ENCODE measurements at regions not wholly inside any gene's neighbourhood (a gene's known extent, or its start where the extent isn't known, plus 50 kb on each side); places are given as distances from the start of the nearest gene placed in this dataset.
"Not testable (repeated sequence)": the region's sequence is repeated elsewhere in the genome, so short reads cannot be mapped to it uniquely, and the experiment has no call there.

- Mint-ChIP-seq H3K9me3 (peaks cover 2% of the 10 kb centered on the region), H3K36me3 (no peaks in the 10 kb centered on the region), H3K4me1 (no peaks in the 10 kb centered on the region), H3K4me3 (no peak overlapping the region), H3K27me3 (ENCODE audit: low read depth) (no peaks in the 10 kb centered on the region), H3K27ac (no peak overlapping the region)
- no peak for DNase-seq (ENCODE audit: low spot score in 2 of 2, unreplicated experiment in 2 of 2)
- TF ChIP-seq, protein P1, sequence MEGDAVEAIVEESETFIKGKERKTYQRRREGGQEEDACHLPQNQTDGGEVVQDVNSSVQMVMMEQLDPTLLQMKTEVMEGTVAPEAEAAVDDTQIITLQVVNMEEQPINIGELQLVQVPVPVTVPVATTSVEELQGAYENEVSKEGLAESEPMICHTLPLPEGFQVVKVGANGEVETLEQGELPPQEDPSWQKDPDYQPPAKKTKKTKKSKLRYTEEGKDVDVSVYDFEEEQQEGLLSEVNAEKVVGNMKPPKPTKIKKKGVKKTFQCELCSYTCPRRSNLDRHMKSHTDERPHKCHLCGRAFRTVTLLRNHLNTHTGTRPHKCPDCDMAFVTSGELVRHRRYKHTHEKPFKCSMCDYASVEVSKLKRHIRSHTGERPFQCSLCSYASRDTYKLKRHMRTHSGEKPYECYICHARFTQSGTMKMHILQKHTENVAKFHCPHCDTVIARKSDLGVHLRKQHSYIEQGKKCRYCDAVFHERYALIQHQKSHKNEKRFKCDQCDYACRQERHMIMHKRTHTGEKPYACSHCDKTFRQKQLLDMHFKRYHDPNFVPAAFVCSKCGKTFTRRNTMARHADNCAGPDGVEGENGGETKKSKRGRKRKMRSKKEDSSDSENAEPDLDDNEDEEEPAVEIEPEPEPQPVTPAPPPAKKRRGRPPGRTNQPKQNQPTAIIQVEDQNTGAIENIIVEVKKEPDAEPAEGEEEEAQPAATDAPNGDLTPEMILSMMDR (IDR thresholded peaks at IDR 0.05; ENCODE audit: unreplicated experiment): no peak
These were observed 175.6 kb upstream of the CCNG1 start for GRCh38 chr5:163261647-163262269.

DNA sequence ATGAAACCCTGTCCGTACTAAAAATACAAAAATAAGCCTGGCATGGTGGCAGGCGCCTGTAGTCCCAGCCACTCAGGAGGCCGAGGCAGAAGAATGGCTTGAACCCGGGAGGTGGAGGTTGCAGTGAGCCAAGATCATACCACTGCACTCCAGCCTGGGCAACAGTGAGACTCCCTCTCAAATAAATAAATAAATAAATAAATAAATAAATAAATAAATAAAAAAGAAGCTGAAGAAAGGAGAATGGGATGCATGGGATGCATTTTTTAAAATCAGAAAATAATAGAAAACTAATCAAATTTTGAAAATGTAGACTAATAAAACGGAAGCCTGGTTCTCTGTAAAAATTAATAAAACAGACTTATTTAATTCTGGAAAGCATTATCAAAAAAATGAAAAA, 171.1 kb upstream of the CCNG1 start:
- H3K4me3 Mint-ChIP-seq; H3K27me3 Mint-ChIP-seq (ENCODE audit: low read depth); H3K36me3 Mint-ChIP-seq; DNase-seq (ENCODE audit: low spot score in 2 of 2, unreplicated experiment in 2 of 2); H3K9me3 Mint-ChIP-seq; H3K27ac Mint-ChIP-seq: not testable (repeated sequence)
- peaks cover 10% of the 10 kb centered on the region for H3K4me1 Mint-ChIP-seq

DNA sequence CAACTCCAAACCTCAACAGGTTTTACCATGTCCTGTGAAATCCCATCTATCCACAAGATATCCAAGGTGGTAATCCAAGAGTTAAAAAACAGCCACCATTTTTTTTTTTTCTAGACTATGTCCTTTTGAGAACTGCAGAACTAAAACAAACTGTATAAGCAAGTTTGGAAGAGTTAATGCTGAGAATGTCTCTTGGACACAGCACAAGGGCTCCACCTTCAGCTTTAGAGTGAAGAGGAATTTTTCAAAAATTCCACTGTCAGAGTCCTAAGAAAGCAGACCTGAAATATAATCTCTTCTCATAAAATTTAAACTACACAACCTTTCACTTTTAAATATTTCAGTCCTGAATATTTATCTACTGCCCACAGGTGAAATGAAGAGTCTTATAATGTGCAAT, 167.8 kb upstream of the CCNG1 start:
- peaks cover 13% of the 10 kb centered on the region for H3K4me1 Mint-ChIP-seq
- H3K4me3 Mint-ChIP-seq: no peak overlapping the region
- no peaks in the 10 kb centered on the region for H3K36me3 Mint-ChIP-seq
- H3K27me3 Mint-ChIP-seq (ENCODE audit: low read depth): no peaks in the 10 kb centered on the region
- H3K9me3 Mint-ChIP-seq: peaks cover 9% of the 10 kb centered on the region
- TF ChIP-seq, protein P1 (IDR thresholded peaks at IDR 0.05; ENCODE audit: unreplicated experiment): no peak
- H3K27ac Mint-ChIP-seq: no peak overlapping the region
- no peak for DNase-seq (ENCODE audit: low spot score in 2 of 2, unreplicated experiment in 2 of 2)

DNA sequence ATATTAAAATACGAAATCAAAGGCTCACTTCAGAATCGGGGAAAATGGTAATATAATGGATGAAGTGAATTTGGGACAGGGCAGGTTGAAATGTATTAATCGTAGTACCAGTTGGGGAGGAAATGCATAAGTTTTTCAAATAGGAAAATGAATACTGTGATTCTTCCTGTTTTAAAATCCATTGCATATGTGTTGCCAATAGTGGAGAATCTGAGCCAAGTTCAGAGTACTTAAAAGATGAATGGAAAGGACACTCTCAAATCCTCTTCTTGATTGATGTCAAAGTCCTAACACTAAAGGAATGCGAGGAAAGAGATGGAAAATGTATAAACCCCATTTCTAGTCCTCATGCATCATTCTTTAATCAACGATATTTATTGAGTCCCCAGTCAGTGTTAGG, 160.9 kb upstream of the CCNG1 start:
- no peaks in the 10 kb centered on the region for H3K27me3 Mint-ChIP-seq (ENCODE audit: low read depth)
- no peak overlapping the region for H3K4me3 Mint-ChIP-seq
- peaks cover 9% of the 10 kb centered on the region for H3K9me3 Mint-ChIP-seq
- no peaks in the 10 kb centered on the region for H3K36me3 Mint-ChIP-seq
- H3K4me1 Mint-ChIP-seq: peaks cover 17% of the 10 kb centered on the region
- TF ChIP-seq, protein P1 (IDR thresholded peaks at IDR 0.05; ENCODE audit: unreplicated experiment): no peak
- H3K27ac Mint-ChIP-seq: no peak overlapping the region
- DNase-seq (ENCODE audit: low spot score in 2 of 2, unreplicated experiment in 2 of 2): no peak

GRCh38 chr5:163280897-163281296, 156.5 kb upstream of the CCNG1 start:
- not testable (repeated sequence) for H3K27ac Mint-ChIP-seq; H3K4me3 Mint-ChIP-seq; H3K4me1 Mint-ChIP-seq; DNase-seq (ENCODE audit: low spot score in 2 of 2, unreplicated experiment in 2 of 2); H3K36me3 Mint-ChIP-seq; H3K9me3 Mint-ChIP-seq; H3K27me3 Mint-ChIP-seq (ENCODE audit: low read depth)

DNA sequence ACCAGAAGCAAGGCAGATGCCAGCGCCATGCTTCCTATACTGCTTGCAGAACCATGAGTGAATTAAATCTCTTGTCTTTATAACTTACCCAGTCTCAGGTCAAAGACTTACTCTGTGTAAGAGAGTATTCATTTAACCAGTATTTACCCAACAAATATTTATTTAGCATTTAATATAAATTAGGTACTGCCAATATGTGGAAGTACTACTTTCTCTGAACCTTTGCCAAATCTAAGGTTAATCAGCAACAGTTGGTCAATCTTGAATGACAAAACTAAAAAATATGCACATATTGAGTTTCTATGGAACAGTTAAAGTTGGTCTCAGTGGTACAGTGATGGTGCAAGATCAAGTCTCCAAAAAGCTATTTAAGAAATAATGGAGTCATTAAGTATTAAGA, 155.9 kb upstream of the CCNG1 start:
- no peak for DNase-seq (ENCODE audit: low spot score in 2 of 2, unreplicated experiment in 2 of 2)
- Mint-ChIP-seq H3K9me3 (peaks cover 10% of the 10 kb centered on the region), H3K4me3 (no peak overlapping the region), H3K27ac (no peak overlapping the region), H3K36me3 (no peaks in the 10 kb centered on the region), H3K4me1 (no peaks in the 10 kb centered on the region), H3K27me3 (ENCODE audit: low read depth) (no peaks in the 10 kb centered on the region)
- TF ChIP-seq, protein P1 (IDR thresholded peaks at IDR 0.05; ENCODE audit: unreplicated experiment): no peak

DNA sequence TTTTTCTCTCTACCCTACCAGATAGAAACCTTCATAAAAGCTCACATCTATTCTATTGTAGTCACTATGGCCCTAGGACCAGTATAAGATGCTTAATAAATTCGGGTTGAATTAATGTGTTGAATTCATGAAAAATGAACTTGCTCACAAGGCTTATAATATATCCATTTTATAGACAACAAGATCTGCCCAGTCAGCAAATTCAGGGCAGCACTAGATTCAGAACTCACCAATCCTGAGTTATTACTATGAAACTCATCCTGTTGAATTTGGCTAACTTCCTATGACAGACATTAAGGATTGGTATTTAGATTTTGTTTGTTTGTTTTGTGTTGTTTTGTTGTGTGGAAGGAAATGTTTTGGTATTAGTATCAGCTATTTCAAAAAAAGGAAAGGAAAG, 143.6 kb upstream of the CCNG1 start:
- Mint-ChIP-seq H3K27me3 (ENCODE audit: low read depth) (peaks cover 9% of the 10 kb centered on the region), H3K4me1 (no peaks in the 10 kb centered on the region)
- no peak for DNase-seq (ENCODE audit: low spot score in 2 of 2, unreplicated experiment in 2 of 2)

More for the DNA sequence above, 143.6 kb upstream of the CCNG1 start:
- Mint-ChIP-seq H3K36me3 (no peaks in the 10 kb centered on the region), H3K4me3 (no peak overlapping the region), H3K9me3 (peaks cover 3% of the 10 kb centered on the region), H3K27ac (no peak overlapping the region)
- TF ChIP-seq, protein P1 (IDR thresholded peaks at IDR 0.05; ENCODE audit: unreplicated experiment): no peak
